A673 (cell line): ENCODE measurements at regions not wholly inside any gene's neighbourhood (a gene's known extent, or its start where the extent isn't known, plus 50 kb on each side); places are given as distances from the start of the nearest gene placed in this dataset.

Experiments
- CTCF ChIP-seq: fragments of 300-800, 200-600 bp; sonication (generic); conservative IDR thresholded peaks from 2 replicates; pipeline ENCODE4 v1.5.1; 2017; ENCODE audit warnings: low read depth, mild to moderate bottlenecking, antibody characterized with exemption, low read length, moderate library complexity, mixed read lengths
- EZH2 ChIP-seq: fragments of 200-600 bp; sonication (generic); IDR thresholded peaks from 2 replicates; pipeline ENCODE4 v1.6.1; 2017; ENCODE audit warnings: borderline replicate concordance, low read depth, mild to moderate bottlenecking, mixed read lengths, antibody characterized with exemption, low read length; ENCODE audit not compliant: poor library complexity, severe bottlenecking

GRCh38 chr16:79272141-79272577, 328.4 kb downstream of the MAF start:
- TF ChIP-seq CTCF (no peak), EZH2 (no peak)
